GM18502 (cell line): ENCODE measurements at regions not wholly inside any gene's neighbourhood (a gene's known extent, or its start where the extent isn't known, plus 50 kb on each side); places are given as distances from the start of the nearest gene placed in this dataset.

Source experiments
- ATAC-seq: cut with Tn5 transposase; IDR thresholded peaks from one replicate; pipeline ENCODE4 v1.9.1; 2021; ENCODE audit warnings: mild to moderate bottlenecking; ENCODE audit not compliant: unreplicated experiment, poor library complexity

- no peak for ATAC-seq
These were observed 86.7 kb upstream of the CYYR1 start for GRCh38 chr21:26659757-26660156.

- ATAC-seq, result no peak
These were observed 86.1 kb upstream of the CYYR1 start for GRCh38 chr21:26659182-26659581.

- ATAC-seq, result no peak
These were observed 82.4 kb upstream of the CYYR1 start for GRCh38 chr21:26655460-26655859.

- no peak for ATAC-seq
These were observed 80.3 kb upstream of the CYYR1 start for GRCh38 chr21:26653430-26653829.

- no peak for ATAC-seq
These were observed 79.8 kb upstream of the CYYR1 start for GRCh38 chr21:26652854-26653253.

GRCh38 chr21:26641062-26641461 is 68.0 kb upstream of the CYYR1 start:
- ATAC-seq, result no peak

- no peak for ATAC-seq
These were observed 64.2 kb upstream of the CYYR1 start for GRCh38 chr21:26637201-26637745.

GRCh38 chr21:26635681-26636080 is 62.6 kb upstream of the CYYR1 start:
- ATAC-seq, result no peak

GRCh38 chr21:26632691-26633090 is 59.6 kb upstream of the CYYR1 start:
- ATAC-seq, result no peak

- ATAC-seq, result no peak
These were observed 53.1 kb upstream of the CYYR1 start for GRCh38 chr21:26626187-26626586.

GRCh38 chr21:26624983-26625519 is 52.0 kb upstream of the CYYR1 start:
- ATAC-seq, result no peak
